Femur (tissue), 1 donor: ENCODE measurements at regions not wholly inside any gene's neighbourhood (a gene's known extent, or its start where the extent isn't known, plus 50 kb on each side); places are given as distances from the start of the nearest gene placed in this dataset.

Experiments
- DNase-seq: peaks from one replicate; pipeline ENCODE4 v3.0.0-alpha.2; 2017

GRCh38 chr12:111221062-111222026 lies 147.6 kb downstream of the PHETA1 start:
- no peak for DNase-seq

- DNase-seq = no peak
Observed at GRCh38 chr12:111220363-111220762, 148.5 kb downstream of the PHETA1 start.

- no peak for DNase-seq
Observed at GRCh38 chr12:111219440-111219839, 149.5 kb downstream of the PHETA1 start.

GRCh38 chr12:111218499-111218898 lies 150.4 kb downstream of the PHETA1 start:
- DNase-seq = no peak

- no peak for DNase-seq
Observed at GRCh38 chr12:111216387-111217159, 152.3 kb downstream of the PHETA1 start.

- no peak for DNase-seq
Observed at GRCh38 chr12:111215881-111216280, 153.0 kb downstream of the PHETA1 start.

- DNase-seq = no peak
Observed at GRCh38 chr12:111214401-111214800, 154.5 kb downstream of the PHETA1 start.

GRCh38 chr12:111213561-111213960 lies 155.3 kb downstream of the PHETA1 start:
- no peak for DNase-seq

GRCh38 chr12:111212814-111213456 lies 156.0 kb downstream of the PHETA1 start:
- DNase-seq = no peak

GRCh38 chr12:111211910-111212757 lies 156.8 kb downstream of the PHETA1 start:
- DNase-seq = no peak

- no peak for DNase-seq
Observed at GRCh38 chr12:111209811-111210210, 159.1 kb downstream of the PHETA1 start.

- DNase-seq = no peak
Observed at GRCh38 chr12:111207761-111208160, 161.1 kb downstream of the PHETA1 start.

GRCh38 chr12:111204788-111205241 lies 164.1 kb downstream of the PHETA1 start:
- no peak for DNase-seq

- no peak for DNase-seq
Observed at GRCh38 chr12:111203969-111204368, 164.9 kb downstream of the PHETA1 start.

- DNase-seq = no peak
Observed at GRCh38 chr12:111203446-111203845, 165.4 kb downstream of the PHETA1 start.

GRCh38 chr12:111202237-111202915 lies 166.5 kb downstream of the PHETA1 start:
- no peak for DNase-seq

- no peak for DNase-seq
Observed at GRCh38 chr12:111201495-111202236, 167.2 kb downstream of the PHETA1 start.

- DNase-seq = no peak
Observed at GRCh38 chr12:111201036-111201435, 167.9 kb downstream of the PHETA1 start.

- no peak for DNase-seq
Observed at GRCh38 chr12:111197376-111197944, 171.4 kb downstream of the PHETA1 start.

- DNase-seq = no peak
Observed at GRCh38 chr12:111196532-111196931, 172.4 kb downstream of the PHETA1 start.
